ENCODE measurements at regions not wholly inside any gene's neighbourhood (a gene's known extent, or its start where the extent isn't known, plus 50 kb on each side); places are given as distances from the start of the nearest gene placed in this dataset.

GRCh38 chr14:86774916-86775315, 1218.1 kb downstream of the GALC start:
- no peak for TF ChIP-seq CTCF (IDR thresholded peaks at IDR 0.05; ENCODE audit: partially characterized antibody, unreplicated experiment)
- DNase-seq = no peak
- H3K9me3 Mint-ChIP-seq (ENCODE audit: unreplicated experiment) = peaks cover 3% of the 10 kb centered on the region
- H3K36me3 Mint-ChIP-seq (ENCODE audit: unreplicated experiment) = peaks cover 8% of the 10 kb centered on the region
- no peaks in the 10 kb centered on the region for H3K27me3 Mint-ChIP-seq (ENCODE audit: unreplicated experiment)
- H3K4me1 Mint-ChIP-seq (ENCODE audit: low read depth, unreplicated experiment) = no peaks in the 10 kb centered on the region
- H3K4me3 Mint-ChIP-seq (ENCODE audit: unreplicated experiment) = no peak overlapping the region
- no peak overlapping the region for H3K27ac Mint-ChIP-seq (ENCODE audit: unreplicated experiment)

- H3K27ac Mint-ChIP-seq (ENCODE audit: unreplicated experiment) = no peak overlapping the region
- H3K27me3 Mint-ChIP-seq (ENCODE audit: unreplicated experiment) = no peaks in the 10 kb centered on the region
- no peak for TF ChIP-seq CTCF (IDR thresholded peaks at IDR 0.05; ENCODE audit: partially characterized antibody, unreplicated experiment)
- no peak for DNase-seq
- H3K4me3 Mint-ChIP-seq (ENCODE audit: unreplicated experiment) = no peak overlapping the region
- peaks cover 8% of the 10 kb centered on the region for H3K36me3 Mint-ChIP-seq (ENCODE audit: unreplicated experiment)
- peaks cover 3% of the 10 kb centered on the region for H3K9me3 Mint-ChIP-seq (ENCODE audit: unreplicated experiment)
- H3K4me1 Mint-ChIP-seq (ENCODE audit: low read depth, unreplicated experiment) = no peaks in the 10 kb centered on the region
Measured at GRCh38 chr14:86772075-86772474, 1220.9 kb downstream of the GALC start.

GRCh38 chr14:86770186-86770585, 1222.8 kb downstream of the GALC start:
- no peak for DNase-seq
- H3K9me3 Mint-ChIP-seq (ENCODE audit: unreplicated experiment) = no peaks in the 10 kb centered on the region
- H3K36me3 Mint-ChIP-seq (ENCODE audit: unreplicated experiment) = no peaks in the 10 kb centered on the region

GRCh38 chr14:86766469-86766868, 1226.5 kb downstream of the GALC start:
- TF ChIP-seq CTCF (IDR thresholded peaks at IDR 0.05; ENCODE audit: partially characterized antibody, unreplicated experiment) = no peak
- DNase-seq = no peak
- no peaks in the 10 kb centered on the region for H3K9me3 Mint-ChIP-seq (ENCODE audit: unreplicated experiment)
- peaks cover 2% of the 10 kb centered on the region for H3K4me1 Mint-ChIP-seq (ENCODE audit: low read depth, unreplicated experiment)
- H3K36me3 Mint-ChIP-seq (ENCODE audit: unreplicated experiment) = no peaks in the 10 kb centered on the region
- H3K27ac Mint-ChIP-seq (ENCODE audit: unreplicated experiment) = no peak overlapping the region
- no peaks in the 10 kb centered on the region for H3K27me3 Mint-ChIP-seq (ENCODE audit: unreplicated experiment)
- no peak overlapping the region for H3K4me3 Mint-ChIP-seq (ENCODE audit: unreplicated experiment)

More at GRCh38 chr14:86770186-86770585, 1222.8 kb downstream of the GALC start:
- Mint-ChIP-seq H3K4me1 (ENCODE audit: low read depth, unreplicated experiment) (no peaks in the 10 kb centered on the region), H3K27ac (ENCODE audit: unreplicated experiment) (no peak overlapping the region), H3K27me3 (ENCODE audit: unreplicated experiment) (no peaks in the 10 kb centered on the region), H3K4me3 (ENCODE audit: unreplicated experiment) (no peak overlapping the region)
- no peak for TF ChIP-seq CTCF (IDR thresholded peaks at IDR 0.05; ENCODE audit: partially characterized antibody, unreplicated experiment)

- Mint-ChIP-seq H3K9me3 (ENCODE audit: unreplicated experiment) (no peaks in the 10 kb centered on the region), H3K27me3 (ENCODE audit: unreplicated experiment) (no peaks in the 10 kb centered on the region), H3K27ac (ENCODE audit: unreplicated experiment) (no peak overlapping the region), H3K4me3 (ENCODE audit: unreplicated experiment) (no peak overlapping the region), H3K36me3 (ENCODE audit: unreplicated experiment) (no peaks in the 10 kb centered on the region), H3K4me1 (ENCODE audit: low read depth, unreplicated experiment) (peaks cover 2% of the 10 kb centered on the region)
- no peak for DNase-seq
- TF ChIP-seq CTCF (IDR thresholded peaks at IDR 0.05; ENCODE audit: partially characterized antibody, unreplicated experiment) = no peak
Measured at GRCh38 chr14:86761611-86762010, 1231.4 kb downstream of the GALC start.

Measured in glutamatergic neuron (in vitro differentiated cells).